NT2/D1 (cell line): ENCODE measurements at regions not wholly inside any gene's neighbourhood (a gene's known extent, or its start where the extent isn't known, plus 50 kb on each side); places are given as distances from the start of the nearest gene placed in this dataset.

Experiments used
- SUZ12 ChIP-seq: IDR thresholded peaks from 2 replicates; pipeline ENCODE4 v1.6.1; 2011; ENCODE audit not compliant: insufficient read length, insufficient read depth; ENCODE audit errors: extremely low read depth
- YY1 ChIP-seq: IDR thresholded peaks from 2 replicates; pipeline ENCODE4 v1.6.1; 2011; ENCODE audit not compliant: insufficient read length, insufficient read depth
- ZNF274 ChIP-seq: IDR thresholded peaks from 2 replicates; pipeline ENCODE4 v1.6.1; 2011; ENCODE audit warnings: mild to moderate bottlenecking, low read depth, low read length

DNA sequence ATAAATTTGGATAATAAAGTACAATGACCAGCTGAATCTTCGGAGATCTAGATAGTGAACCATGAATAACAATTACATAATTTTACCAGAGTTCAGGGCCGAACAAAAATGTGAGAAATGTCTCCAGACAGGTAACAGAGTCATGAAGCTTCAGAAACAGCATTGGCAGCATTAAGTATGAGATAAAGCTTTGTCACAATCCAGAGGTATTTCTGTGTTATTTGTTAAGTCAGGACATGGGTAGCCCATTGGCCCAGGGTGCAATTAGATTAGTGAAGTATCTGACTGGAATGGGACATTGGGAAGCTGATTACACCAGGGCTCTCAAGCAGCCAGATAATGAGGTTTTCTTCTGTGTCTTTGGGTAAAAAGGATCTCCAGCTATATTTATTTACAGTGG, 184.2 kb upstream of the PPP1R3A start:
- TF ChIP-seq ZNF274 (no peak), YY1 (no peak), SUZ12 (no peak)
